Prostate gland (tissue), 2 donors: ENCODE measurements at regions not wholly inside any gene's neighbourhood (a gene's known extent, or its start where the extent isn't known, plus 50 kb on each side); places are given as distances from the start of the nearest gene placed in this dataset.

Source experiments
- POLR2A ChIP-seq: fragments of 450-650 bp; IDR thresholded peaks from one replicate; pipeline ENCODE4 v1.6.1; 2016; ENCODE audit warnings: antibody characterized with exemption, mild to moderate bottlenecking
- TF ChIP-seq, protein P1 (sequence below), 4 experiments: fragments of 200-600 bp in 2 of 4; fragments of 450-650 bp in 2 of 4; sonication (generic) in 2 of 4; IDR thresholded peaks; 1 replicate in 3 of 4; 2 replicates in 1 of 4; pipeline ENCODE4 v1.5.1; 2016 to 2019; ENCODE audit warnings: antibody characterized with exemption in 4 of 4, mild to moderate bottlenecking in 2 of 4, moderate library complexity in 2 of 4

DNA sequence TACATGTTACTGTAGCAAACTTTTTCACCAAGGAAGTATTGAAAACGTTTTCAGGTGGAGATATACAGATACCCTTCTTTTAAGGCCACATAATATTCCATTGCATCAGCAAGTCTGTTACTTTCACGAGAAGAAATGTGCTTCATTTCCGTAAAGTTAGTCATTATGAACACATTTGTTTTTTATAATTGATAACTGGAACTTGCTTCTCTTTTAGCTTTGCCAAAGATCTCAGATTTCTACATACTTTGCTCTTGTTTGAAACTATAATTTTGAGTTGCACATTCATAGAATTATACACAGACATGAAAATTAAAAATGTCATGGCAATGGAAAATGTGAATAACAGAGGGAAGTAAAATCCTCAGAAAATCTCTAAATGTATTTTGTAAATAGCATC, 128.7 kb upstream of the GIMD1 start:
- TF ChIP-seq, protein P1, sequence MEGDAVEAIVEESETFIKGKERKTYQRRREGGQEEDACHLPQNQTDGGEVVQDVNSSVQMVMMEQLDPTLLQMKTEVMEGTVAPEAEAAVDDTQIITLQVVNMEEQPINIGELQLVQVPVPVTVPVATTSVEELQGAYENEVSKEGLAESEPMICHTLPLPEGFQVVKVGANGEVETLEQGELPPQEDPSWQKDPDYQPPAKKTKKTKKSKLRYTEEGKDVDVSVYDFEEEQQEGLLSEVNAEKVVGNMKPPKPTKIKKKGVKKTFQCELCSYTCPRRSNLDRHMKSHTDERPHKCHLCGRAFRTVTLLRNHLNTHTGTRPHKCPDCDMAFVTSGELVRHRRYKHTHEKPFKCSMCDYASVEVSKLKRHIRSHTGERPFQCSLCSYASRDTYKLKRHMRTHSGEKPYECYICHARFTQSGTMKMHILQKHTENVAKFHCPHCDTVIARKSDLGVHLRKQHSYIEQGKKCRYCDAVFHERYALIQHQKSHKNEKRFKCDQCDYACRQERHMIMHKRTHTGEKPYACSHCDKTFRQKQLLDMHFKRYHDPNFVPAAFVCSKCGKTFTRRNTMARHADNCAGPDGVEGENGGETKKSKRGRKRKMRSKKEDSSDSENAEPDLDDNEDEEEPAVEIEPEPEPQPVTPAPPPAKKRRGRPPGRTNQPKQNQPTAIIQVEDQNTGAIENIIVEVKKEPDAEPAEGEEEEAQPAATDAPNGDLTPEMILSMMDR (IDR thresholded peaks at IDR 0.05): no peak
- no peak for TF ChIP-seq POLR2A
